HCT116 (cell line): ENCODE measurements at regions not wholly inside any gene's neighbourhood (a gene's known extent, or its start where the extent isn't known, plus 50 kb on each side); places are given as distances from the start of the nearest gene placed in this dataset.

ENCODE experiments used
- EGR1 ChIP-seq: IDR thresholded peaks from 2 replicates; pipeline ENCODE4 v1.6.1; 2012; ENCODE audit warnings: low read depth
- EZH2 ChIP-seq: fragments of 200-600 bp; sonication (generic); IDR thresholded peaks from 2 replicates; pipeline ENCODE4 v1.6.1; 2017; ENCODE audit warnings: antibody characterized with exemption, mixed run types
- EZH2phosphoT487 ChIP-seq: fragments of 200-600 bp; IDR thresholded peaks from 2 replicates; pipeline ENCODE4 v1.6.1; 2018; ENCODE audit warnings: antibody characterized with exemption, borderline replicate concordance
- POLR2A ChIP-seq: IDR thresholded peaks from 2 replicates; pipeline ENCODE4 v1.7.0; 2011; ENCODE audit warnings: borderline replicate concordance; ENCODE audit not compliant: insufficient read depth, insufficient read length; ENCODE audit errors: extremely low read depth
- POLR2AphosphoS5 ChIP-seq: IDR thresholded peaks from 2 replicates; pipeline ENCODE4 v1.6.1; 2011; ENCODE audit warnings: mild to moderate bottlenecking, low read depth, low read length, moderate library complexity
- RAD21 ChIP-seq: IDR thresholded peaks from 2 replicates; pipeline ENCODE4 v1.6.1; 2012; ENCODE audit warnings: low read depth, mild to moderate bottlenecking
- SIN3A ChIP-seq: IDR thresholded peaks from 2 replicates; pipeline ENCODE4 v1.6.1; 2012; ENCODE audit warnings: low read depth
- SP1 ChIP-seq: IDR thresholded peaks from 2 replicates; pipeline ENCODE4 v1.6.1; 2012; ENCODE audit warnings: low read depth
- TCF7L2 ChIP-seq: IDR thresholded peaks from 2 replicates; pipeline ENCODE4 v1.7.0; 2011; ENCODE audit warnings: borderline replicate concordance, inconsistent platforms; ENCODE audit not compliant: insufficient read depth, insufficient read length; ENCODE audit errors: extremely low read depth
- YY1 ChIP-seq: IDR thresholded peaks from 2 replicates; pipeline ENCODE4 v1.6.1; 2011; ENCODE audit warnings: low read length, low read depth, moderate library complexity, mild to moderate bottlenecking; ENCODE audit not compliant: insufficient replicate concordance; ENCODE audit errors: extremely low read depth
- TF ChIP-seq, protein P1 (sequence below), 3 experiments: fragments of 200-600 bp in 1 of 3; sonication (generic) in 1 of 3; IDR thresholded peaks in 2 of 3; conservative IDR thresholded peaks in 1 of 3; 2 replicates each; pipeline ENCODE4 v1.5.1; 2012 to 2017; ENCODE audit warnings: low read depth in 2 of 3, low read length in 2 of 3, antibody characterized with exemption in 1 of 3, borderline replicate concordance in 1 of 3, control low read depth in 1 of 3, mild to moderate bottlenecking in 1 of 3, mixed read lengths in 1 of 3, mixed run types in 1 of 3, moderate library complexity in 1 of 3; ENCODE audit not compliant: insufficient read depth in 1 of 3
- TF ChIP-seq, protein P2 (sequence below): IDR thresholded peaks from 2 replicates; pipeline ENCODE4 v1.6.1; 2012; ENCODE audit warnings: low read depth
- TF ChIP-seq, protein P3 (sequence below): IDR thresholded peaks from 2 replicates; pipeline ENCODE4 v1.6.1; 2011; ENCODE audit warnings: mild to moderate bottlenecking, low read length, moderate library complexity; ENCODE audit not compliant: insufficient replicate concordance; ENCODE audit errors: extremely low read depth
- TF ChIP-seq, protein P4 (sequence below): IDR thresholded peaks from 2 replicates; pipeline ENCODE4 v1.6.1; 2012

DNA sequence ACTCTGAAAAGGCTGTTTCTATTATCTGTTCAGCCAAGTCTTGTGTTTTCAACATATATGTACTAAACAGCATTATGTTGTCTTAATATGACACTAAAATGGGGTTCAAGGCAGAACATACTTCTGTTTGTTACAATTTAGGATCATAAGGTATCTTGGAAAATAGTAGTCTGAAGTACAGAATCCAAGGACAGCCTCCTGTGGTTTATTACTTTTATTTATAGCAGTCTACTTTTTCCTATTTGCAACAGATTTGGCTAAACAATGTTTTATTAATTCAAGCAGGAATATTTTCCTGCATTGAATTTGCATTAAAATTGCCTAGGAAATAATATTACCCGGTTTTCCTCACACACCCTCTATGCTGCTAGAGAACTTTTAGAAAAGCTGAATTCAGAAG, 67.7 kb downstream of the PLEKHG1 start:
- TF ChIP-seq POLR2A (no peak), RAD21 (no peak), SIN3A (no peak), POLR2AphosphoS5 (no peak), EZH2 (no peak), EGR1 (no peak), SP1 (no peak), TCF7L2 (no peak), EZH2phosphoT487 (no peak), YY1 (no peak)
- TF ChIP-seq, protein P1, sequence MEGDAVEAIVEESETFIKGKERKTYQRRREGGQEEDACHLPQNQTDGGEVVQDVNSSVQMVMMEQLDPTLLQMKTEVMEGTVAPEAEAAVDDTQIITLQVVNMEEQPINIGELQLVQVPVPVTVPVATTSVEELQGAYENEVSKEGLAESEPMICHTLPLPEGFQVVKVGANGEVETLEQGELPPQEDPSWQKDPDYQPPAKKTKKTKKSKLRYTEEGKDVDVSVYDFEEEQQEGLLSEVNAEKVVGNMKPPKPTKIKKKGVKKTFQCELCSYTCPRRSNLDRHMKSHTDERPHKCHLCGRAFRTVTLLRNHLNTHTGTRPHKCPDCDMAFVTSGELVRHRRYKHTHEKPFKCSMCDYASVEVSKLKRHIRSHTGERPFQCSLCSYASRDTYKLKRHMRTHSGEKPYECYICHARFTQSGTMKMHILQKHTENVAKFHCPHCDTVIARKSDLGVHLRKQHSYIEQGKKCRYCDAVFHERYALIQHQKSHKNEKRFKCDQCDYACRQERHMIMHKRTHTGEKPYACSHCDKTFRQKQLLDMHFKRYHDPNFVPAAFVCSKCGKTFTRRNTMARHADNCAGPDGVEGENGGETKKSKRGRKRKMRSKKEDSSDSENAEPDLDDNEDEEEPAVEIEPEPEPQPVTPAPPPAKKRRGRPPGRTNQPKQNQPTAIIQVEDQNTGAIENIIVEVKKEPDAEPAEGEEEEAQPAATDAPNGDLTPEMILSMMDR (IDR thresholded peaks at IDR 0.05 in 2 of 3, conservative IDR thresholded peaks at IDR 0.05 in 1 of 3; ENCODE audit: borderline replicate concordance in 1 of 3, insufficient read depth in 1 of 3, low read depth in 2 of 3, low read length in 2 of 3): no peak
- TF ChIP-seq, protein P2, sequence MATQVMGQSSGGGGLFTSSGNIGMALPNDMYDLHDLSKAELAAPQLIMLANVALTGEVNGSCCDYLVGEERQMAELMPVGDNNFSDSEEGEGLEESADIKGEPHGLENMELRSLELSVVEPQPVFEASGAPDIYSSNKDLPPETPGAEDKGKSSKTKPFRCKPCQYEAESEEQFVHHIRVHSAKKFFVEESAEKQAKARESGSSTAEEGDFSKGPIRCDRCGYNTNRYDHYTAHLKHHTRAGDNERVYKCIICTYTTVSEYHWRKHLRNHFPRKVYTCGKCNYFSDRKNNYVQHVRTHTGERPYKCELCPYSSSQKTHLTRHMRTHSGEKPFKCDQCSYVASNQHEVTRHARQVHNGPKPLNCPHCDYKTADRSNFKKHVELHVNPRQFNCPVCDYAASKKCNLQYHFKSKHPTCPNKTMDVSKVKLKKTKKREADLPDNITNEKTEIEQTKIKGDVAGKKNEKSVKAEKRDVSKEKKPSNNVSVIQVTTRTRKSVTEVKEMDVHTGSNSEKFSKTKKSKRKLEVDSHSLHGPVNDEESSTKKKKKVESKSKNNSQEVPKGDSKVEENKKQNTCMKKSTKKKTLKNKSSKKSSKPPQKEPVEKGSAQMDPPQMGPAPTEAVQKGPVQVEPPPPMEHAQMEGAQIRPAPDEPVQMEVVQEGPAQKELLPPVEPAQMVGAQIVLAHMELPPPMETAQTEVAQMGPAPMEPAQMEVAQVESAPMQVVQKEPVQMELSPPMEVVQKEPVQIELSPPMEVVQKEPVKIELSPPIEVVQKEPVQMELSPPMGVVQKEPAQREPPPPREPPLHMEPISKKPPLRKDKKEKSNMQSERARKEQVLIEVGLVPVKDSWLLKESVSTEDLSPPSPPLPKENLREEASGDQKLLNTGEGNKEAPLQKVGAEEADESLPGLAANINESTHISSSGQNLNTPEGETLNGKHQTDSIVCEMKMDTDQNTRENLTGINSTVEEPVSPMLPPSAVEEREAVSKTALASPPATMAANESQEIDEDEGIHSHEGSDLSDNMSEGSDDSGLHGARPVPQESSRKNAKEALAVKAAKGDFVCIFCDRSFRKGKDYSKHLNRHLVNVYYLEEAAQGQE: no peak
- TF ChIP-seq, protein P3, sequence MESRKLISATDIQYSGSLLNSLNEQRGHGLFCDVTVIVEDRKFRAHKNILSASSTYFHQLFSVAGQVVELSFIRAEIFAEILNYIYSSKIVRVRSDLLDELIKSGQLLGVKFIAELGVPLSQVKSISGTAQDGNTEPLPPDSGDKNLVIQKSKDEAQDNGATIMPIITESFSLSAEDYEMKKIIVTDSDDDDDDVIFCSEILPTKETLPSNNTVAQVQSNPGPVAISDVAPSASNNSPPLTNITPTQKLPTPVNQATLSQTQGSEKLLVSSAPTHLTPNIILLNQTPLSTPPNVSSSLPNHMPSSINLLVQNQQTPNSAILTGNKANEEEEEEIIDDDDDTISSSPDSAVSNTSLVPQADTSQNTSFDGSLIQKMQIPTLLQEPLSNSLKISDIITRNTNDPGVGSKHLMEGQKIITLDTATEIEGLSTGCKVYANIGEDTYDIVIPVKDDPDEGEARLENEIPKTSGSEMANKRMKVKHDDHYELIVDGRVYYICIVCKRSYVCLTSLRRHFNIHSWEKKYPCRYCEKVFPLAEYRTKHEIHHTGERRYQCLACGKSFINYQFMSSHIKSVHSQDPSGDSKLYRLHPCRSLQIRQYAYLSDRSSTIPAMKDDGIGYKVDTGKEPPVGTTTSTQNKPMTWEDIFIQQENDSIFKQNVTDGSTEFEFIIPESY: no peak
- TF ChIP-seq, protein P4, sequence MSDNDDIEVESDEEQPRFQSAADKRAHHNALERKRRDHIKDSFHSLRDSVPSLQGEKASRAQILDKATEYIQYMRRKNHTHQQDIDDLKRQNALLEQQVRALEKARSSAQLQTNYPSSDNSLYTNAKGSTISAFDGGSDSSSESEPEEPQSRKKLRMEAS: no peak
